Natural killer cell (primary cell): ENCODE measurements at regions not wholly inside any gene's neighbourhood (a gene's known extent, or its start where the extent isn't known, plus 50 kb on each side); places are given as distances from the start of the nearest gene placed in this dataset.

Experiments used
- ATAC-seq, 3 donors: fragments of 150-1000 bp in 2 of 3; fragments of 200-7000 bp in 1 of 3; cut with Tn5 transposase; 1 replicate in 1 of 3; 2 replicates in 2 of 3; pipeline ENCODE4 v1.10.0; 2021; ENCODE audit warnings: mild to moderate bottlenecking in 2 of 3, moderate library complexity in 2 of 3
- DNase-seq, 2 donors: peaks; one replicate each; pipeline versions ENCODE4 v3.0.0 to v3.0.0-alpha.2; 2013 to 2021; ENCODE audit warnings: mixed read lengths in 1 of 2
- H3K27ac ChIP-seq: one replicate; pipeline ENCODE4 v1.5.1; 2013; ENCODE audit warnings: mild to moderate bottlenecking, low read length
- H3K27me3 ChIP-seq: one replicate; pipeline ENCODE4 v1.6.1; 2013; ENCODE audit warnings: low read length; ENCODE audit not compliant: control insufficient read depth, insufficient read depth
- H3K36me3 ChIP-seq: one replicate; pipeline ENCODE4 v1.6.1; 2013; ENCODE audit warnings: low read length; ENCODE audit not compliant: control insufficient read depth, insufficient read depth
- H3K4me1 ChIP-seq: one replicate; pipeline ENCODE4 v1.6.1; 2013; ENCODE audit warnings: low read length; ENCODE audit not compliant: control insufficient read depth, insufficient read depth
- H3K4me3 ChIP-seq: one replicate; pipeline ENCODE4 v1.5.1; 2013; ENCODE audit warnings: low read length
- H3K9me3 ChIP-seq: one replicate; pipeline ENCODE4 v1.6.1; 2013; ENCODE audit warnings: low read length; ENCODE audit not compliant: control insufficient read depth, insufficient read depth
- H3K27ac Mint-ChIP-seq, 2 donors: one replicate each; pipeline ENCODE4 v1.8.0; 2022; ENCODE audit warnings: mild to moderate bottlenecking in 2 of 2, mixed read lengths in 2 of 2, moderate library complexity in 1 of 2
- H3K27me3 Mint-ChIP-seq, 2 donors: one replicate each; pipeline ENCODE4 v1.8.0; 2022; ENCODE audit warnings: low read depth in 2 of 2, mixed read lengths in 2 of 2
- H3K36me3 Mint-ChIP-seq: one replicate; pipeline ENCODE4 v1.8.0; 2022; ENCODE audit warnings: mixed read lengths
- H3K4me1 Mint-ChIP-seq, 2 donors: one replicate each; pipeline ENCODE4 v1.8.0; 2022; ENCODE audit warnings: mixed read lengths in 2 of 2
- H3K4me3 Mint-ChIP-seq: one replicate; pipeline ENCODE4 v1.8.0; 2022; ENCODE audit warnings: mild to moderate bottlenecking, moderate library complexity, mixed read lengths
- H3K9me3 Mint-ChIP-seq, 2 donors: one replicate each; pipeline ENCODE4 v1.8.0; 2022; ENCODE audit warnings: mixed read lengths in 2 of 2
- CTCF ChIP-seq: fragments of 200-600 bp; IDR thresholded peaks from one replicate; pipeline ENCODE4 v1.8.0; 2022; ENCODE audit warnings: antibody characterized with exemption
- WGBS: methylation state at CpG from one replicate; pipeline ENCODE4 v1.1.7; 2013; ENCODE audit warnings: missing lambda C conversion rate; ENCODE audit not compliant: insufficient coverage; 5-methylcytosine and 5-hydroxymethylcytosine counted together
- intact Hi-C: fragments of 100-400 bp; cut with micrococcal nuclease; formaldehyde crosslinking; loops from one replicate; pipeline ENCODE4 v1.14.2; 2022

- DNase-seq (no peak), ATAC-seq (no peak)
- intact Hi-C loops, result no loop called here
- H3K27ac Mint-ChIP-seq, result no peak overlapping the region
- no peak overlapping the region for H3K4me3 Mint-ChIP-seq
- Histone ChIP-seq H3K9me3 (no peaks in the 10 kb centered on the region), H3K27ac (no peak overlapping the region), H3K27me3 (no peaks in the 10 kb centered on the region), H3K4me3 (no peak overlapping the region), H3K4me1 (no peaks in the 10 kb centered on the region), H3K36me3 (no peaks in the 10 kb centered on the region)
- H3K4me1 Mint-ChIP-seq, result no peaks in the 10 kb centered on the region
- peaks cover 6 to 18% of the 10 kb centered on the region in 2 donors for H3K9me3 Mint-ChIP-seq
- WGBS, result 79% methylated on average over 3 of the region's 4 CpGs
- no peaks in the 10 kb centered on the region for H3K27me3 Mint-ChIP-seq
- no peaks in the 10 kb centered on the region for H3K36me3 Mint-ChIP-seq
- no peak for TF ChIP-seq CTCF
Observed at GRCh38 chr16:6317934-6318333, 1014.7 kb upstream of the RBFOX1 start.

GRCh38 chr16:6309271-6309670 lies 1023.4 kb upstream of the RBFOX1 start:
- no peak for TF ChIP-seq CTCF
- H3K27ac ChIP-seq, result no peak overlapping the region
- H3K4me3 ChIP-seq, result no peak overlapping the region
- Mint-ChIP-seq H3K4me1 (no peaks in the 10 kb centered on the region), H3K9me3 (peaks cover under 1 to 3% of the 10 kb centered on the region in 2 donors), H3K4me3 (no peak overlapping the region), H3K27me3 (no peaks in the 10 kb centered on the region), H3K27ac (no peak overlapping the region), H3K36me3 (no peaks in the 10 kb centered on the region)
- H3K9me3 ChIP-seq, result no peaks in the 10 kb centered on the region
- H3K4me1 ChIP-seq, result no peaks in the 10 kb centered on the region
- H3K36me3 ChIP-seq, result no peaks in the 10 kb centered on the region
- no peak for ATAC-seq
- no peak for DNase-seq
- intact Hi-C loops, result no loop called here
- WGBS, result 81% methylated on average over 7 of the region's 8 CpGs
- H3K27me3 ChIP-seq, result no peaks in the 10 kb centered on the region

- Histone ChIP-seq H3K36me3 (no peaks in the 10 kb centered on the region), H3K27ac (no peak overlapping the region), H3K27me3 (no peaks in the 10 kb centered on the region), H3K9me3 (no peaks in the 10 kb centered on the region), H3K4me1 (no peaks in the 10 kb centered on the region), H3K4me3 (no peak overlapping the region)
- H3K9me3 Mint-ChIP-seq, result peaks cover 0 to 3% of the 10 kb centered on the region in 2 donors
- intact Hi-C loops, result no loop called here
- TF ChIP-seq CTCF, result no peak
- H3K36me3 Mint-ChIP-seq, result no peaks in the 10 kb centered on the region
- no peaks in the 10 kb centered on the region for H3K27me3 Mint-ChIP-seq
- whole genome bisulfite sequencing, result 72% methylated on average over 2 of the region's 2 CpGs
- H3K4me1 Mint-ChIP-seq, result no peaks in the 10 kb centered on the region
- DNase-seq, result no peak
- no peak overlapping the region for H3K27ac Mint-ChIP-seq
- ATAC-seq, result no peak
- H3K4me3 Mint-ChIP-seq, result no peak overlapping the region
Observed at GRCh38 chr16:6308176-6308575, 1024.5 kb upstream of the RBFOX1 start.

- Histone ChIP-seq H3K4me3 (no peak overlapping the region), H3K36me3 (no peaks in the 10 kb centered on the region), H3K27ac (no peak overlapping the region), H3K4me1 (no peaks in the 10 kb centered on the region), H3K9me3 (peaks cover 9% of the 10 kb centered on the region), H3K27me3 (no peaks in the 10 kb centered on the region)
- intact Hi-C loops, result no loop called here
- Mint-ChIP-seq H3K9me3 (peaks cover 0 to 9% of the 10 kb centered on the region in 2 donors), H3K4me3 (no peak overlapping the region), H3K4me1 (no peaks in the 10 kb centered on the region), H3K27me3 (no peaks in the 10 kb centered on the region), H3K36me3 (no peaks in the 10 kb centered on the region), H3K27ac (no peak overlapping the region)
- ATAC-seq (no peak), DNase-seq (no peak)
- WGBS, result 89% methylated on average over 4 of the region's 4 CpGs
- no peak for TF ChIP-seq CTCF
Observed at GRCh38 chr16:6300523-6300922, 1032.1 kb upstream of the RBFOX1 start.
